ENCODE measurements at regions not wholly inside any gene's neighbourhood (a gene's known extent, or its start where the extent isn't known, plus 50 kb on each side); places are given as distances from the start of the nearest gene placed in this dataset.

DNA sequence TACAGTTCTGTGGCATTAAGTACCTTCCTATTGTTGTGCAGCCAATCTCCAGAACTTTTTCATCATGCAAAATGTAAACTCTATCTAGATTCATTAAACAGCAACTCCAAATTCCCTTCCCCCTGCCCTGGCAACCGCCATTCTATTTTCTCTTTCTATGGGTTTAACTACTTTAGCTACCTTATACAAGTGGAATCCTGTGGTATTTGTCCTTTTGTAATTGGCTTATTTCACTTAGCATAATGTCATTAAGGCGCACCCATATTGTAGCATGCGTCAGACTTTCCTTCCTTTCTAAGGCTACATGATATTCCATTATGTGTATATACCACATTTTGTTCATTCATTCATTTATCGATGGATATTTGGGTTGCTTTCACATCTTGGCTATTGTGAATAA, 142.4 kb downstream of the CAAP1 start:
- Mint-ChIP-seq H3K36me3 (ENCODE audit: insufficient read depth) (no peaks in the 10 kb centered on the region), H3K4me1 (ENCODE audit: low read depth) (no peaks in the 10 kb centered on the region), H3K4me3 (no peak overlapping the region), H3K9me3 (no peaks in the 10 kb centered on the region), H3K27me3 (ENCODE audit: low read depth) (peaks cover 2% of the 10 kb centered on the region)
- no peak for DNase-seq
- ATAC-seq: no peak

DNA sequence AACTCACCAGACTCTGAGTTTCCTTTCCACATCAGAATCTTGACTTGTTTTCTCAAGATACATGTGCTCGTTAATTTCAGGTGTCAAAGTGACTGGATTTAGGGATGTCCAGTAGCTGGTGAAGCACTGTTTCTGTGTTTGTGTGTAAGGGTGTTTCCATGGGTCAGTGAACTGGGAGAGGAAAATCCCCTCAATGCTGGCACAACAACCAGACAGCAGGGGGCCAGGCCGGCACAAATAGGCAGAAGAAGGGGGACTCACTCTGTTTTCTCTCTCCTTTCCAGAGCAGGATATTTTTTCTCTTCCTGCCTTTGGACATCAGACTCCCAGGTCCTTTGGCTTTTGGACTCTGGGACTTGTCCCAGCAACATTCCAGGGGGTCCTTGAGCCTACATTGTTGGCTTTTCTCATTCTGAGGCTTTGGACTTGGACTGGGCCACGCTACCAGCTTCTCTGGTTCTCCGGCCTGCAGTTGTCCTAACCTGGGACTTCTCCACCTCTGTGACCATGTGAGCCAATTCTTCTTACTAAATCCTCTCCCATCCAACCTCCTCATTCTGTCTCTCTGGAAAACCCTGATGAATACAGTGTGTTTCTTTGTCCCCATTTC, 144.0 kb downstream of the CAAP1 start:
- no peaks in the 10 kb centered on the region for H3K4me1 Mint-ChIP-seq (ENCODE audit: low read depth)
- no peaks in the 10 kb centered on the region for H3K9me3 Mint-ChIP-seq
- H3K4me3 Mint-ChIP-seq: no peak overlapping the region
- ATAC-seq (no peak), DNase-seq (no peak)
- H3K27me3 Mint-ChIP-seq (ENCODE audit: low read depth): peaks cover 5% of the 10 kb centered on the region
- no peaks in the 10 kb centered on the region for H3K36me3 Mint-ChIP-seq (ENCODE audit: insufficient read depth)

DNA sequence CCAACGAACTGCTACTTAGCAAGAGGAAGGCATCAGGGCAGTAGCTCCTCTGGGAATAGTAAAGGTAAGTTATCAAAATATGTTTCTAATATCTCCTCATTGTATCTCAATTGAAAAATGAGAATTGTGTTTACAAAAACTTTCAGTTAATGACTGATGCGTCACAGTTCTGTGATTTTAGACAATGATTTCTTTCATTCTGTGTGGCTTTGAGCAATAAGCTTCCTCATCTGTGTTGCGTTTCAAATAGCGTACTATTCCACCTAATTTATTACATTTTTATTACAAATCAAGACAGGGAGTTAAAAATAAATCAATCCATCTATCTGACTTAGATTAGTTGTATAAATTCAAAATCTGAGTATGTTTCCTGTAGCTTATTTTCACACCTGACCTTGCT, 145.0 kb downstream of the CAAP1 start:
- Mint-ChIP-seq H3K4me1 (ENCODE audit: low read depth) (no peaks in the 10 kb centered on the region), H3K4me3 (no peak overlapping the region), H3K36me3 (ENCODE audit: insufficient read depth) (no peaks in the 10 kb centered on the region), H3K27me3 (ENCODE audit: low read depth) (peaks cover 6% of the 10 kb centered on the region), H3K9me3 (no peaks in the 10 kb centered on the region)
- no peak for ATAC-seq
- no peak for DNase-seq

DNA sequence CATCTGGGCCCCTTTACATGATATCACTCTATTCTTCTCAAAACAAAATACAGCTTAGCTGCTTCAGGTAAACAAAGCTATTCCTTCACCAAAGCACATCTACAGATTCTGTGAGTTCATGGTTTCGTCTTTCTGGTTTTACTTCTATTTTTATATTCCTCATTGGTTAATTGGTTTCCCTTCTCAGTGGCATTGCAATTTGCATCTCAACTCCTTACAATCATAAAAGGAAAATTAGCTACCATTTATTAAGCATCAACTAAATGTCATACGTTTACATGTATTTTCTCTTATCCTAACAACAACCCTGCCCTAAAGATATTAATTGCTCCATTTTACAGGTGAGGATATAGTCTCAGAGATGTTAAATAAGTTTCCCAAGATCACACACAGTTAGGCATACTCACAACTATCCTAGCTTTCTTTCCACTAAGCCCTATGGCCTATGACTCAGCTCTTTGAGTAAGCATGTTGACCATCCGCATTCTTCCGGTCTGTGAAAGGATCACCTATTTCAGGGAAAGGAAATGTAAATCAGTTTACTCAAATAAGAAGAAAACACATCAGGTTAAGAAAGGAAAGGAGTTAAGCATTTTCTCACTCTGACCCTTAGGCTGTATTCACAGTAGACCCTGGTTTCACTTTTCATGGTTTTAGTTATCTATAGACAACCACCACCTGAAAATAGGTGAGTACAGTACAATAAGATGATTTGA, 146.1 kb downstream of the CAAP1 start:
- H3K4me3 Mint-ChIP-seq: no peak overlapping the region
- H3K27me3 Mint-ChIP-seq (ENCODE audit: low read depth): peaks cover 7% of the 10 kb centered on the region
- no peaks in the 10 kb centered on the region for H3K36me3 Mint-ChIP-seq (ENCODE audit: insufficient read depth)
- no peaks in the 10 kb centered on the region for H3K4me1 Mint-ChIP-seq (ENCODE audit: low read depth)
- H3K9me3 Mint-ChIP-seq: no peaks in the 10 kb centered on the region
- ATAC-seq (no peak), DNase-seq (no peak)

DNA sequence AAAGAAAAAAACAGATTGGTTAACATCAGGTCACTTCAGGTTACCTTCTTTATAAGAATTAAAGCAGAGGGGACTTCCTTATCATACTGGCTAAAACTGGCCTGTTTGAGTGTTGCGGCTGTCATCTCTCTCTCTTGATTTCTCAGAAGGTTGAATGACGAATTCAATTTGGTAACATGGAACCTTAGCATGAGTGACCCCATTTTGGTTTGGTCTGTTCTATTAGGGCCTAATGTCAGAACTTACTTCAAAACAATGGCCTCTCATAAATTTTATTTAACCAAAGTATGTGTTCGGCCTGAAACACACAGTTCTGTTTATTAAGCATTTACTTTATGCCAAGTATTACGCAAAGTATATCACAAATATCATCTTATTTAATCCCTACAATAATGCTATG, 147.5 kb downstream of the CAAP1 start:
- H3K27me3 Mint-ChIP-seq (ENCODE audit: low read depth): peaks cover 7% of the 10 kb centered on the region
- no peaks in the 10 kb centered on the region for H3K4me1 Mint-ChIP-seq (ENCODE audit: low read depth)
- H3K9me3 Mint-ChIP-seq: no peaks in the 10 kb centered on the region
- ATAC-seq: no peak
- no peaks in the 10 kb centered on the region for H3K36me3 Mint-ChIP-seq (ENCODE audit: insufficient read depth)
- H3K4me3 Mint-ChIP-seq: no peak overlapping the region
- no peak for DNase-seq

DNA sequence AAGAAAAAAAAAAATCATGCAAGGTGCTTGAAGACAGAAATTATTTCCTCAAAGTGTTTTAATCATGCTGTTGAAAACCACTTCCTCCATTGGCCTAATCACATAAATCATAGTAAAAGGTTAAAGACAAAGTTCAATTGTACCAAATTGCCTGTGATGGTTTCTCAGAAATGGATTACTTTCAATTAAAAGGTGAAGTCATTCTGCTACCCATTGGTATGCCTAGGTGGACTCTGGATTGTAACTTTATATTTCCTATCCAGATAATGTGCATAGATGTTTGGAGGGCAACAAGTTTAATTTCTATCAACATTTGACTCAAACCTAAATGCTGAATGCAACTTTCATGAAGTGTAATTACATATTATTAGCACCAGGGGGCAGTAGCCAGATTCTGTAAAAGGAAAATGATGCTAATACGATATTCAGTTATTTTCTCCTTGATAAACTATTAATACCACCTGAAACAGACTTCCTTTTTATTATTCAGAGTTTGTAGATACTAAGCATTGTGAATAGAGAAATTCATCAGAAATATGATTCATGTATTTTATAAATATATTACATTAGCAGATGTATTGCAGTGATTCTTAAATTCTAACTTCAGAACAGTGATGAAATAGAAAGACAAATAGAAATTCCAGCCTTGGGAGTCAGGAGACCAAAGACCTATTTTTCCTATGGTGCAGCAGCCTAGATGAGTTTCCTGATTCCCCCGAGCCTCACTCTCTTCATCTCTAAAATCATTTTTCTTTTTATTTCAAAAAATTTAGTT, 148.2 kb downstream of the CAAP1 start:
- no peak overlapping the region for H3K4me3 Mint-ChIP-seq
- H3K9me3 Mint-ChIP-seq: peaks cover 6% of the 10 kb centered on the region
- ATAC-seq (no peak), DNase-seq (no peak)
- H3K4me1 Mint-ChIP-seq (ENCODE audit: low read depth): no peaks in the 10 kb centered on the region
- no peaks in the 10 kb centered on the region for H3K36me3 Mint-ChIP-seq (ENCODE audit: insufficient read depth)
- H3K27me3 Mint-ChIP-seq (ENCODE audit: low read depth): peaks cover 7% of the 10 kb centered on the region

DNA sequence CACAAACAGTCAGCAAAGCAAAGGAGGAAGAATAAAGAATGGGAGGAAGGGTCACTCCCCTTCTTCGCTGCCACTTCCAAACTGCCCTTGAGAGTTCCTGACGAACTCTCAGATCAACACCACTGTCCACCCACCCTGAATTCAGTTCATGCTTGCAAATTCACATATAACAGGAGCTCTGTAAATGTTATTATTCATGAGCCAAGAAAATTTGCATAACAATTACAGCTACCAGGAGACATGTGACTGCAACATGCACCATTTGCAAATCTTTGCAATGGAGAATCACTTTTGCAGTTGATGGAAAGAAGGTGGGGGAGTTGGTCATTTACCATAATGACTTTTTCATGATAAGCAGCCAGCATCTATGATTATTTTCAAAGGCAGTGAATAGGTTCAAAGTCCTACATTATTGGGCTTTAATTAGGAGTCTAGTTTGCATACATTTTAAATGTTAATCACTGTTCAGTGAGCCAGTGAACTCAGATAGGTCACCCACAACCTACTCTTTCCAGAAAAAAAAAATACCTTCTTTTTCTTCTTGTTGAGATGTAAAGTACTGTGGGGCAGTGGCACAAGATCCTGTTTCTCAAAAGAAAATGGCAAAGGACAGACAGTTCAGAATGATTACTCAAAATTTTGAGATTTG, 149.7 kb downstream of the CAAP1 start:
- Mint-ChIP-seq H3K27me3 (ENCODE audit: low read depth) (peaks cover 7% of the 10 kb centered on the region), H3K36me3 (ENCODE audit: insufficient read depth) (no peaks in the 10 kb centered on the region), H3K4me1 (ENCODE audit: low read depth) (no peaks in the 10 kb centered on the region), H3K9me3 (peaks cover 16% of the 10 kb centered on the region), H3K4me3 (no peak overlapping the region)
- DNase-seq: no peak
- ATAC-seq: no peak

DNA sequence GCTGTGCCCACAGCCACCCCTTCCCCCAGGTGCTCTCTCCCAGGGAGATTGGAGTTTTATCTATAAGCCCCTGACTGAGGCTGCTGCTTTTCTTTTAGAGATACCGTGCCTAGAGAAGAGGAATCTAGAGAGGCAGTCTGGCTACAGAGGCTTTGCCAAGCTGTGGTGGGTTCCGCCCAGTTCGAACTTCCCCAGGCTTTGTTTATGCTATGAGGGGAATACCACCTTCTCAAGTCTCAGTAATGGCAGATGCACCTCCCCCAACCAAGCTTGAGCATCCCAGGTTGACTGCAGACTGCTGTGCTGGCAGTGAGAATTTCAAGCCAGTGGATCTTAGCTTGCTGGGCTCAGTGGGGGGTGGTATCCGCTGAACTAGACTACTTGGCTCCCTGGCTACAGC, 157.4 kb downstream of the CAAP1 start:
- ATAC-seq (no peak), DNase-seq (no peak)
- H3K9me3 Mint-ChIP-seq: peaks cover 19% of the 10 kb centered on the region
- H3K36me3 Mint-ChIP-seq (ENCODE audit: insufficient read depth): no peaks in the 10 kb centered on the region
- no peaks in the 10 kb centered on the region for H3K4me1 Mint-ChIP-seq (ENCODE audit: low read depth)
- peaks cover 4% of the 10 kb centered on the region for H3K27me3 Mint-ChIP-seq (ENCODE audit: low read depth)
- H3K4me3 Mint-ChIP-seq: no peak overlapping the region

DNA sequence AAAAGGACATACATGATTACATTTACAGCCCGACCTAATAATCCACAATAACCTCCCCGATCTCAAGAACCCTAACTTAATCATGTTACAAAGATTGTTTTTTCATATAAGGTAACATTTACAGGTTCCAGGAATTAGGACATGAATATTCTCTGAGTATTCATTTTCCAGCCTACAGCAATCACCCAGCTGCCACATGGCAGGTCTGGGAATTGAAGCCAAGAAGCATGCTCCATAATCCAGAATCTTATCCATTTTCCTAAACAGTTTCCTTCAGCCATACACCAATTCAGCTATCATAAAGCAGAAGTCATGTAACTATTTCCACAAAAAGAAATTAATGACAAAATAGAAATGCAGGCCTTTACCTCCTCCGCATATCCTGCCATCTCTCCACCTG, 163.4 kb downstream of the CAAP1 start:
- no peaks in the 10 kb centered on the region for H3K27me3 Mint-ChIP-seq (ENCODE audit: low read depth)

DNA sequence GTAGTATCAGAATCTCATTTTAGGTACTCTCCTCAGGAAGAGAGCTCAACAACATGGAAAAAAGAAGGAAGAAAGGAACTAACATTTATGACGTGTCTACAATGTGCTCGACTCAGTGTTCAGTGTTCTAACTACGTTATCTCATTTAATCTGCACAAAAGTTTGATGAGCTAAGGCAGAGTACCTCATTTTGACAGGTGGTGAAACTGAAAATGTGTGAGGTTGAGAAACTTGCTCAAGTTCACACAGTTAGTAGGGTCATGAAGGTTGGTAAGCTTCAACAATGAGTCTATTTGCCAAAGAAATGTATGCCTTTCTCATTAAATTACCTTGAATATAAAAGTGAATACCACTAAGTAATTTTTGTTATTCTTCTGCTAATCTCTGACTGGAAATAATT, 165.1 kb downstream of the CAAP1 start:
- no peaks in the 10 kb centered on the region for H3K4me1 Mint-ChIP-seq (ENCODE audit: low read depth)
- no peaks in the 10 kb centered on the region for H3K36me3 Mint-ChIP-seq (ENCODE audit: insufficient read depth)
- no peak overlapping the region for H3K4me3 Mint-ChIP-seq
- H3K9me3 Mint-ChIP-seq: no peaks in the 10 kb centered on the region
- ATAC-seq (no peak), DNase-seq (no peak)
- peaks cover 5% of the 10 kb centered on the region for H3K27me3 Mint-ChIP-seq (ENCODE audit: low read depth)

More for the DNA sequence above, 163.4 kb downstream of the CAAP1 start:
- Mint-ChIP-seq H3K9me3 (peaks cover 3% of the 10 kb centered on the region), H3K36me3 (ENCODE audit: insufficient read depth) (no peaks in the 10 kb centered on the region), H3K4me3 (no peak overlapping the region), H3K4me1 (ENCODE audit: low read depth) (no peaks in the 10 kb centered on the region)
- DNase-seq: no peak
- no peak for ATAC-seq

DNA sequence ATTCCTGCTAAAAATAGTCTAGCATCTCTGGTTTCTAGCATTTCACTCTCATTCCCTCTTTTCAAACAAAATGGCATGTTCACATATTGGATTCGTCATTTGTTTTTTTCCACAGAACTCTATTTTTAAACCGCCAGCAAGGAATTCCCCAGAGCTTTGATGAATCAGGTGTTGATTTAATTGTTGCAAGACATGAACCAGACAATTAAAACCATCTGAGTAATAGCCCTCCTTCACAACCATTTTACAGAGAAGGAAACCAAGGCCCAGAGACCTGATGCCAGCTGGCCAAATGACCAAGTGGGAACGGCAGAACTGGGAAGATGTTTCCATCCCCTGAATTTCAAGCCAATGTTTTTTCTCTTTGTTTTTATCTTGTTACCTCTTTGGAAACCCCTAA, 167.0 kb downstream of the CAAP1 start:
- ATAC-seq (no peak), DNase-seq (no peak)
- Mint-ChIP-seq H3K4me1 (ENCODE audit: low read depth) (no peaks in the 10 kb centered on the region), H3K9me3 (no peaks in the 10 kb centered on the region), H3K27me3 (ENCODE audit: low read depth) (peaks cover 5% of the 10 kb centered on the region), H3K36me3 (ENCODE audit: insufficient read depth) (no peaks in the 10 kb centered on the region), H3K4me3 (no peak overlapping the region)

DNA sequence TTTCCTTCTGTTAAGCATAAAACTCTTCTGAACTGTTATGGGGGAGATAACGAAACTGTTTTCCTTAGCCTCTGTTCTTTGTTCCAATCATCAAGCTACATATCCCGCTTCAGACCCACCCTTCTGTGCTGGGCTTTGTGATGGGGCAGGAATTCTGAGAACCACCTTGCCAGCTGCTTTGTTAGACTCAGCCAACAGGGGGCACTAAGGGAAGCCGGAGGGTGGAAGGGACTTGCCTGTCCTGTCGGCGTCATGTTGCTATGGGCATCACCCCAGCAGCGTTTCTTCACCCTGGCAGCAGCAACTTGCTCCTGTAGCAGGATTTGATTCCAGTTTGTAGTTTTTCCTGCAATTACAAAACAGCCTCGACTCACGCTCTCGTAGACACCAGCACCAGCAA, 169.1 kb downstream of the CAAP1 start:
- no peaks in the 10 kb centered on the region for H3K36me3 Mint-ChIP-seq (ENCODE audit: insufficient read depth)
- DNase-seq: no peak
- ATAC-seq: peak in 1 of 2 donors; percentile 40
- H3K4me1 Mint-ChIP-seq (ENCODE audit: low read depth): no peaks in the 10 kb centered on the region
- no peaks in the 10 kb centered on the region for H3K9me3 Mint-ChIP-seq
- H3K27me3 Mint-ChIP-seq (ENCODE audit: low read depth): peaks cover 9% of the 10 kb centered on the region
- H3K4me3 Mint-ChIP-seq: no peak overlapping the region

DNA sequence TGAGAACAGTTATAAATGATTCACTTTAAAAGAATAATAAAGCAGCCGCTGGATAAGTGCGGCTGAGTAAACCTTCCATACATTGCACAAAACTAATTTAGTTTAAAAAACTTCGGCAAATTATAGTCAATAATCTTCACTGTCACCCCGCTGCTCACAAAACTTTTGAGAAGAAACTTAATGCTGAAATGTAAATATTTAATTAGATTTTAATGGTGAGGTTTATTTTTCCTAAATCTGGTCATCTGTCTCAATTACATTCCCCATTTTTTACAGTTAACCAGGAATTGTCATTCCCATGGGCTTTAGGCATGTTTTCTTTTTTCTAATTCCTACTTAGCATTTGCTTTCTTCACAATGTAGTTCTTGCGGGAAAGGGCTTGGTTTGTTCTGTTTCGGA, 169.8 kb downstream of the CAAP1 start:
- Mint-ChIP-seq H3K4me1 (ENCODE audit: low read depth) (no peaks in the 10 kb centered on the region), H3K36me3 (ENCODE audit: insufficient read depth) (no peaks in the 10 kb centered on the region), H3K4me3 (no peak overlapping the region), H3K27me3 (ENCODE audit: low read depth) (peaks cover 9% of the 10 kb centered on the region), H3K9me3 (no peaks in the 10 kb centered on the region)
- ATAC-seq: no peak
- no peak for DNase-seq

DNA sequence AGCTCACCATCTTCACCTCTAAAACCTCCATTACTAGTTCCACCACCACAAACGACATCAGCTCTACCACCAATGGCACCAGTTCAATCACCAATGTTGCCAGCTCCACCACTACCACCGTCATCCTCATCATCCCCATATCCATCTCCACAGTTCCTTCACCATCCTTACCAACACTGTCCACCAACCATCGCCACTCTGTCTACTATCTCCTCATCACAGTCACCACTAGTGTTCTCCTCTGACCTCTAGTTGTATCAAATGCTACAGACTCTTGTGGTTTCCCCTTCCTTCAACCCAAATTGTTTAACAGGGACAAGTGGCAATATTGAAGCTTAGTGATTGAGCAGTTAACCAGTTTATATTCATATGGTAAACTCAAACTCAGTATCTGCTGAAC, 182.6 kb downstream of the CAAP1 start:
- peaks cover 5% of the 10 kb centered on the region for H3K9me3 Mint-ChIP-seq
- no peak for ATAC-seq

More for the DNA sequence above, 182.6 kb downstream of the CAAP1 start:
- H3K4me1 Mint-ChIP-seq (ENCODE audit: low read depth): no peaks in the 10 kb centered on the region
- no peak overlapping the region for H3K4me3 Mint-ChIP-seq
- H3K36me3 Mint-ChIP-seq (ENCODE audit: insufficient read depth): no peaks in the 10 kb centered on the region
- DNase-seq: no peak
- H3K27me3 Mint-ChIP-seq (ENCODE audit: low read depth): peaks cover 2% of the 10 kb centered on the region

Data from activated T-cell treated with anti-CD3 and anti-CD28 coated beads, Interleukin-2, amount 50 U/mL, for 4 hours (primary cell).